PFSK-1 (cell line): ENCODE measurements at regions not wholly inside any gene's neighbourhood (a gene's known extent, or its start where the extent isn't known, plus 50 kb on each side); places are given as distances from the start of the nearest gene placed in this dataset.

Experiments used
- FOXP2 ChIP-seq: optimal IDR thresholded peaks from 2 replicates; pipeline ENCODE3; 2011; ENCODE audit warnings: borderline replicate concordance, control low read depth, inconsistent platforms; ENCODE audit not compliant: insufficient read depth; ENCODE audit errors: extremely low read length, extremely low read depth
- POLR2AphosphoS5 ChIP-seq: IDR thresholded peaks from 2 replicates; pipeline ENCODE4 v1.6.1; 2012; ENCODE audit warnings: low read depth, mild to moderate bottlenecking, control low read depth, low read length, moderate library complexity
- REST ChIP-seq, 2 experiments: IDR thresholded peaks; 2 replicates each; pipeline versions ENCODE4 v1.6.1 to v1.8.0; 2011 to 2012; ENCODE audit warnings: low read depth in 2 of 2, low read length in 2 of 2, control low read depth in 1 of 2, inconsistent platforms in 1 of 2, mild to moderate bottlenecking in 1 of 2, moderate library complexity in 1 of 2; ENCODE audit not compliant: insufficient read depth in 1 of 2
- SIN3A ChIP-seq: IDR thresholded peaks from 2 replicates; pipeline ENCODE4 v1.6.1; 2012; ENCODE audit warnings: mild to moderate bottlenecking, low read length, moderate library complexity, borderline replicate concordance; ENCODE audit not compliant: insufficient read depth
- TAF1 ChIP-seq: IDR thresholded peaks from 2 replicates; pipeline ENCODE4 v1.6.1; 2012; ENCODE audit warnings: low read length, control low read depth, borderline replicate concordance; ENCODE audit not compliant: insufficient read depth

- TF ChIP-seq REST (IDR thresholded peaks at IDR 0.05; ENCODE audit: insufficient read depth in 1 of 2, low read depth in 2 of 2, low read length in 2 of 2) (no peak), POLR2AphosphoS5 (no peak), TAF1 (no peak), FOXP2 (no peak), SIN3A (no peak)
Observed at GRCh38 chr6:132053511-132053910, 102.3 kb upstream of the CCN2 start.
